GM04504 (cell line): ENCODE measurements at regions not wholly inside any gene's neighbourhood (a gene's known extent, or its start where the extent isn't known, plus 50 kb on each side); places are given as distances from the start of the nearest gene placed in this dataset.
"Not testable (repeated sequence)": the region's sequence is repeated elsewhere in the genome, so short reads cannot be mapped to it uniquely, and the experiment has no call there.

Experiments
- DNase-seq: peaks from one replicate; pipeline ENCODE4 v3.0.0-alpha.2; 2012; ENCODE audit warnings: low read depth

- no peak for DNase-seq
Measured at GRCh38 chr13:80499536-80500290, 158.8 kb upstream of the SPRY2 start.

DNA sequence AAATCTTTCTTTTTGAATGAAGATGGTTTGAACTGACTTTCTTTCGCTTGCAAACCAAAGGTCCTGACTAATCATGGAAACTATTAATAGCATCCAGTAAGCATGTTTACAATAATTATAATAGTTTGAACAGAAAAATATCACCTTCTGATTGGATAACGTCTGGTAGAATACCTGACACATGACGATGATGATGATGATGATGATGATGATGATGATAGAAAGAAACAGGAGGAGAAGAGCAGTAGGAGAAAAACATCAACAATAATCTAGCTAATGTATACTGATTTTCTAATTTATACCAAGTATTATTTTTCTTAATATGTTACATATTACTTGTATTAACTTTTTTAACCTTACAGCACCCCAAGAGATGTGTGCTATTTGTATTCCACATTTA lies 157.5 kb upstream of the SPRY2 start:
- no peak for DNase-seq

GRCh38 chr13:80497978-80498377 lies 157.1 kb upstream of the SPRY2 start:
- no peak for DNase-seq

- DNase-seq: no peak
Measured at GRCh38 chr13:80497439-80497838, 156.5 kb upstream of the SPRY2 start.

DNA sequence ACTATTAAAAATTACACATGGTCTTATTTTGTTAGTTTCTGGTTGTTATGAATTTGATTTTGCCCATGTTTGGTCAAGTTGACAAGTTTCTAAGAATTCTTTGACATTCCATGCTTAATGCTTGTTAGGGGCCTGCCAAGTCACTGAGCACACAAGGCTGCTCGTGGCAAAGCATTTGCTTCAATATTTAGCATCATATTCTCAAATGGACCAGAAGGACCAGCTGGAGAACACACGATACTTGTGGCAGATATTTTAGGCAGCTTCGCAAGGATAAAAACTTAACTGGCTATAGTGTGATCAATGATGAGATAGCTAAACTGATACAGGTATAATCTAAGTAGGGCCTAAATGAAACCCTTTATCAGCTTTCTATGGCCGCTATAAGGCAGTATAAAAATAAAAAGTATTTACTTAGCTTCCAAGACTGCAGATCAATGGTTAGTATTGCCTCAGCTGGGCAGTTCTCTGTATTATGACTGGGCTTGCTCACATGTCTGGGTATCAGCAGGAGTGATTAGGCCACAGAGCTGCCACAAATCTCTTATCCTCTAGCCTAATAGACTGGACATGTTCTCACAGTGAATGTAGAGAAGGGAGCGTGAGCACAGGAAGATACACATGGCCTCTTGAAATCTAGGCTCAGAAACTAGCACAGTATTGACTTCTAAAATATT lies 155.9 kb upstream of the SPRY2 start:
- no peak for DNase-seq

DNA sequence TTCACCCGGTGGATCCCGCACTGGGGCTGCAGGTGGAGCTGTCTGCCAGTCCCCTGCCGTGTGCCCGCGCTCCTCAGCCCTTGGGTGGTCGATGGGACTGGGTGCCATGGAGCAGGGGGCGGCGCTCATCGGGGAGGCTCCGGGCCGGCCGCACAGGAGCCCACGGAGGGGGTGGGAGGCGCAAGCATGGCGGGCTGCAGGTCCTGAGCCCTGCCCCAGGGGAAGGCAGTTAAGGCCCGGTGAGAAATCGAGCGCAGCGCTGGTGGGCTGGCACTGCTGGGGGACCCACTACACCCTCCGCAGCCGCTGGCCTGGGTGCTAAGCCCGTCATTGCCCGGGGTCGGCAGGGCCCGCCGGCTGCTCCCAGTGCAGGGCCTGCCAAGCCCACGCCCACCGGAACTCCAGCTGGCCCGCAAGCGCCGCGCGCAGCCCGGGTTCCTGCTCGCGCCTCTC lies 149.6 kb upstream of the SPRY2 start:
- not testable (repeated sequence) for DNase-seq

DNA sequence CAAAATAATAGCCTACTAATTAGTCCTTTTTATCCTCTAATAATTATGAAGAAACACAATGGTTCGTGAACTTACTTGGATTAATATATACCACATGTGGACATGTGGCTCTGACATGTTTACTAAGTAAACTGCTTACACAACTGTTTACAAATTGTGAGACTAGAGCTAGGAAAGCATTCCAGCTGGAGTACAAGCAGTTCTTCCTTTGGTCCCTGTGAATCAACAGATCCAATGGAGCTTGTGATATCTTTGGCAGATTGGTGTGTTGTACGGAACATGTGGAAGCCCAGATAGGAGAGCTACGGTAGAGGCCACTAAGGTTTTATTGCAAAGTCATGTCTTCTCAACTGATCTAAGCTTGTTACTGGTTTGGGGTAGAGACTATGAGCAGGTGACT lies 145.5 kb upstream of the SPRY2 start:
- DNase-seq: no peak

DNA sequence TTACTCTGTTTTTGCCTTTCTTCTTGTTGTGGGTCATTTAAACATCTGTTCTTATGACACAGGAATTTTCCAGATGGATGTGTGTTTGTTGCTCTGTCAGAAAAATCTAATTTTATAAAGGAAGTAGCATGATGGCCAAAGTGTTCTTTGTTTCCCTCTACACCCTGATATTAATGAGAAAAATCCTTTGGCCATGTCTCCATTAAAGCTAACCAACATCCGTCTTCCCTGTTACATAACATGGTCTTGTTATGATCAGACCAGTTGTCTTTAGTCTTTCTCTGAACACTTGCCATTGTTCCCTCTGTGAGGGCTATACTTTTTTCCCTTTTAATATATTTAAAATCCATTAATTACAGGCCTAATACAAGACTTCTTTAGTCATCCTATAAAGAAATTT lies 142.2 kb upstream of the SPRY2 start:
- no peak for DNase-seq

DNA sequence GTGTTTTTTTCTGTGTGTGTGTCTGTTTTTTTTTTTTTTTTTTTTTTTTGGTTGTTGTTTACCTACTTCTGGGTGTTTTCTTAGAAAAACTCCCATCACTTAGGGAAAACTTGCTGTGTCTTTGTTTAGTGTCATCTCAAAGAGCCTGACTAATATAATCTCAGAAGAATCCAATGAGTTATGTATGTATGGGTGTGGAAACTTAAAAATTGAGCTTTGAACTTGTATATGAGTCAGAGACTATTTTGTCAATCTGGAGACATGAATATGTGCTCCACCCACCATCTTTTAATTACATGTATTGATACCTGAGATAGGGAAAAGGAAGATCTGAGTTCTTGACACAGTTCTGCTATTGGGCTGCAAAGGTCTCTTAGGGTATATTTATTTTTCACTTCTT lies 140.7 kb upstream of the SPRY2 start:
- no peak for DNase-seq

- DNase-seq: no peak
Measured at GRCh38 chr13:80477661-80478443, 136.9 kb upstream of the SPRY2 start.

DNA sequence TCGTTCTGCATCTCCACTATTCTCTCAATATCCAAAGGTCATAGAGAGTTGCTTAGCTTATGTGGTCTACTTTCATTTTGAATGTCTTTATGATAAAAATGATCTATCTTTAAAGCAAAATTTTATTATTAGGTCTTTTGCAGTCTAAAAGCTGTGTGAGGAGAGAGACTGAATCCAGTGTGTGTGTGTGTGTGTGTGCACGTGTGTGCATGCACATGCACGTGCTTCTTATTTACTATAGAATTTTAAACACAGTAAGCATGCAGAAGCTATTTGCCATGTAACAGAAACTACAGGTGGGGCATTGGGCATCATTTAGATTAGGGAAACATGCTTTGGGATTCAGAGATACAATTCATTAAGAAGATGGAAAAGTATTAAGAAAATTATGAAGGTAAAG lies 136.0 kb upstream of the SPRY2 start:
- no peak for DNase-seq

DNA sequence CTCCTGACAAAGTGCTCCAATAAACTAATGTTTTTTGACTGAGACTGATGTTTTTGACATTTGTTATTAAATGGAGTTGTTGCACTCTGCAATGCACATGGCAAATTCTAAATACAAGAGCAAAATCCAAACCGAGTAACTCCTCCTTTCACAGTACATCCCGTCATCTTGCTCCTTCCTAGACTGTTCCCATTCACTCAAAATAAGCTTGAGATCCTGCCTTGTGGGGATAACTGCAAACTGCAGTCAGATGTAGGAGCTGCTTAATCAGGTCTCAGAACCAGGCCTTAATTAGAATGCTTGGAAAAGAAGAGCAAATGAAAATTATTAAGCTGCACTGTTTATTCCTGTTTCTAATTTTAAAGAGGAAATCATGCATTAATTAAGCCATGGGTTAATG lies 134.8 kb upstream of the SPRY2 start:
- DNase-seq: no peak

- DNase-seq: no peak
Measured at GRCh38 chr13:80473695-80474094, 132.8 kb upstream of the SPRY2 start.

- peak; percentile 2 for DNase-seq
Measured at GRCh38 chr13:80469853-80470381, 129.0 kb upstream of the SPRY2 start.

DNA sequence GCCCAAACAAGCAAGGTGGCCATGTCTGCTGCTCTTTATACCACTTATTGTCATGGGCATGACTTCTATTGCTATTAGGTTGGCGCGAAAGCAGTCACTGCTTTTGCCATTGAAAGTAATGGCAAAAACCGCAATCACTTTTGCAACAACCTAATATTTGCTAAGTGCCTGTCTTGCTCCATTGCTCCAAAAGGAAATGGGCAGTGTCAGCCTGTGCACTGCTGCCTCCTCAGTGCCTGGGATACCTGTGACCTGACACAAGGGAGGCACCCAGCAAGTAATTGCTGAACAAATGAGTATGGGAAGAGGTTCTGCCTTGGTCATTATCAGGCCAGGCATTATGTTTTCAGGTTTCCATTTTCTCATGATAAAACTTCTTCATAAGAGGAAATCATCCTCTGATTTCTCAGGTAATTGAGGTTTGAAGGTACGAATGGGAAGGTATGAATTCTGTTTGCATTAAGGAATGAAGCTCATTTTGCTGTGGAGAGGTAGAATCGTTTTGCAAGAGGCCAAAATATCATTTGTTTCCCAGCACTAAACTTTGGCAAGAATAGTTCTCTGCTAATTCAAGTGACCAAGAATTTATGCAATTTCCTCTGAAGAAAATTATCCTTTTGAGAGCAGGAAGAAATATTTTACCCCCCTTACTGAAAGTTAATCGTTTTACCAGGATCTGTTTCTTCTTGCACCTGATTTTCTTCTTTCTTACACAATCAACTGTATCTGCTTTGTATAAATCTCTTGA lies 128.4 kb upstream of the SPRY2 start:
- DNase-seq: no peak

DNA sequence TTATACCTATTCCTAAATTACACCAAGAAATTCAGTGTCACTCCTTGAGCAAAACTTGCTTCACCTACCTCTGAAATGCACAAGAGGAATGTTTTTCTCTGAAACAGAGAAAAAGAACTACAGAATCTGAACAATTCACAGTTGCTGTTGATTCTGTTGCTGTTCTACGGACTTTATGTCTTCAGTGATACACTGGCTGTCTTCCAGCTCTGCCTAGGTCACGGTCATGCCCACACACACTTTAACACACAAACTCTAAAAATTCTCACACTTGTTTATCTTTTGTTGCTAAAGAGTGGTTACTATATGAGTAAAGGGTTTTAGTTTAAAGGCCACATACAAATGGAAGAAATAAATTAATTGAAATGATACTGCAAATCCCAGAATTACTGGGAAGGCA lies 124.4 kb upstream of the SPRY2 start:
- DNase-seq: no peak

DNA sequence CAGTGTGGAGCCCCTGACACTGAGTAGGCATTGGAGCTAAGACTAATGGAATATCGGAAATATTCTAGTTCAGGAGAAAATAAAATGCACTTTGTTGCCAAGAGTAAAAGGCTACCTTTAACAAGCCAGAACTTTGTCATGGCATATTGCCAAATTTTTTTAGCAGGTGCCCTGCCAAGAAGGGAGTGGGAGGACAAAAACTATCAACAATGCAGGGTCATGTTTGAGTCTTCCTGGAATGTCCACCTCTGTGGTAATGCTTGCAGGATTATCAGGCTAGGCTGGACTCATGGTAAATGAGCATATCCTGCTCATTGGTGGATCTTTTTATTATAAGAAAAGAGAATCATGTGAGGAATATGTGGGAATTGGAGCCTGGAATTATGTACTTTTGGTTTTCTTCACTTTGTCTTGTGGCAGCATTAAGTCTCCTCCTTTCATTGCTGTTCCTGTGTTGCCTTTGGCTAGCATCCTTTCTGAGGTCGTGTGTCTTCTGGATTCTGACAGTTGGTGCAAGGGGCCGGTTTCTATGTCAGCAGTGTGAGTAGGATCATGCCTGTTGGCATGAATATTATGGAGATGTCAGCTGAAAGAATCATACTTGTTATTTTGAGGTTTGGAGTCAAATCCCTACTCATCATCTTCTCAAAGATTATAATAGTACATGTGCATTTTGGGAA lies 122.9 kb upstream of the SPRY2 start:
- DNase-seq: no peak

DNA sequence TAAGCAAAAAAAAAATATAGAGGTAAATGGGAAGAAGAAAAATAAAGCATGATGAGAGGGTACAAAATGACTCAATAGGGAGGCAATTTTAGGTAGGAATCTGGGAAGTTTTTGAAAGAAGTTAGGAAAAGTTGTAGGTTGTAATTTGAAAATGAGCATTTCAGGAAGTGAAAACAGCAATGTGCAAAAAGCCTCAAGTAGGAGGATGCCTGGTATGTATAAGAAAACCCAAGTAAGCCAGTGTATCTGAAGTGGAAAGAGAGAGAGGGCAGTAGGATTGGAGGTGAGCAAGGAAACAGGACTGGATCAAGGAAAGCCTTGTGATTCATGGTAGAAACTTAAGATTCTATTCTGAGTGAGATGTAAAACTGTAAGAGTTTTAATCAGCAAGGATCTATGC lies 121.6 kb upstream of the SPRY2 start:
- DNase-seq: no peak

- DNase-seq: no peak
Measured at GRCh38 chr13:80462037-80462436, 121.1 kb upstream of the SPRY2 start.

GRCh38 chr13:80458543-80458942 lies 117.6 kb upstream of the SPRY2 start:
- DNase-seq: no peak

DNA sequence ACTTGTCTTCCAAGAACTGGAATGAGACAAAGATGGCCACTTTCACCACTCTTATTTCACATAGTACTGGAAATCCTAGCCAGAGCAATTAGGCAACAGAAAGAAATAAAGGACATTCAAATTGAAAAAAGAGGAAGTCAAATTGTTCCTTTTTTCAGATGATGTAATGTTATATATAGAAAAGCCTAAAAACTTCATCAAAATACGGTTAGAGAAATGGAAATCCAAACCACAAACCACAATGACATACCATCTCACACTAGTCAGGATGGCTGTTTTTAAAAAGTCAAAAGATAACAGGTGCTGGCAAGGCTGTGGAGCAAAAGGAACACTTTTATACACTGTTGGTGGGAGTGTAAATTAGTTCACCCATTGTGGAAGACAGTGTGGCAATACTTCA lies 113.3 kb upstream of the SPRY2 start:
- no peak for DNase-seq
